ENCODE measurements at regions not wholly inside any gene's neighbourhood (a gene's known extent, or its start where the extent isn't known, plus 50 kb on each side); places are given as distances from the start of the nearest gene placed in this dataset.

DNA sequence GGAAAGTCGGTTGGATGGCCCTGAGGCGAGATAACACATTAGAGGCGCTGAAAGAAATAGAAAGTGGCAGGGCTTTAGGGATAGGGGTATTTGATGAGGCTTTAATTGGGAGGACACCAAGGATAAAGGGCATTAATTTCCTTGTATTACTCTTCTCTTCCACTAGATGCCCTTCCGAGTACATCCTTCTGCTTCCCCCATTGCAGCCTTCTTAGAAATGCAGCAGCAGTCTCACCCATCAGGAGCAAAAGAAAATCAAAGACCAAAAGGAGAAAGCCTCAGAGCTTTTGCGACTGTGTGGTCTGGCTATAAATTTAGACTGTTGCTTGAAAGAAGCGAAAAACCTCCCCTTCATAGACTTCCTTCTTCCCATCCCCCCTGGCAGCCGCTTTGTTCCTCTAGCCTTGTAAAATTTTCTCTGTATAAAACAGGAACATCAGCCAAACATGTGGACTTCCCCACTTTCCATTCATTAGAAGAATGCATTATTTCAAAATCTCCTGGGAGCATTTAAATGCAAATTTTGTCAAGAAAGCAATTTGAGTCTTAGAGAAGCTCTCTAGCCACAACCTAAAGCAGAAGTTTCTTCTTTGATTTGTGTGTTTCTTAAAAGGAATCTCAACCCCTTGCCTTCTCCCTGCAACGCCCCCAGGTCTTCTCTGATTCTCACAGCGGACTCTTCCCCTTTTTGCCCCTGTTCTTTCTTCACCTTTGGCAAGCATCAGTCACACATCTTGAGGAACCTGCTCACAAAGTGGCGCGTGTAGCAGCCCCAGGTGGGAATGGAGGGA is 76.6 kb downstream of the NDUFS5 start (continued):
- no peak for TF ChIP-seq HDAC6 (IDR thresholded peaks at IDR 0.05; ENCODE audit: unreplicated experiment)
- TF ChIP-seq FOXK2 (IDR thresholded peaks at IDR 0.05): no peak
- no peak for TF ChIP-seq STAT1 (conservative IDR thresholded peaks at IDR 0.05)
- TF ChIP-seq ATF7 (IDR thresholded peaks at IDR 0.05; ENCODE audit: low read depth): peak; percentile 35; the same call in 1 of the 2 replicates
- TF ChIP-seq TAF1 (IDR thresholded peaks at IDR 0.05; ENCODE audit: borderline replicate concordance, low read depth, low read length): no peak
- TF ChIP-seq NFXL1 (IDR thresholded peaks at IDR 0.05; ENCODE audit: borderline replicate concordance): no peak
- no peak for TF ChIP-seq CHD4 (IDR thresholded peaks at IDR 0.05)
- no peak for TF ChIP-seq IRF4 (IDR thresholded peaks at IDR 0.05; ENCODE audit: low read depth, low read length)
- TF ChIP-seq SMAD5 (IDR thresholded peaks at IDR 0.05; ENCODE audit: low read depth): no peak
- TF ChIP-seq, protein P1, sequence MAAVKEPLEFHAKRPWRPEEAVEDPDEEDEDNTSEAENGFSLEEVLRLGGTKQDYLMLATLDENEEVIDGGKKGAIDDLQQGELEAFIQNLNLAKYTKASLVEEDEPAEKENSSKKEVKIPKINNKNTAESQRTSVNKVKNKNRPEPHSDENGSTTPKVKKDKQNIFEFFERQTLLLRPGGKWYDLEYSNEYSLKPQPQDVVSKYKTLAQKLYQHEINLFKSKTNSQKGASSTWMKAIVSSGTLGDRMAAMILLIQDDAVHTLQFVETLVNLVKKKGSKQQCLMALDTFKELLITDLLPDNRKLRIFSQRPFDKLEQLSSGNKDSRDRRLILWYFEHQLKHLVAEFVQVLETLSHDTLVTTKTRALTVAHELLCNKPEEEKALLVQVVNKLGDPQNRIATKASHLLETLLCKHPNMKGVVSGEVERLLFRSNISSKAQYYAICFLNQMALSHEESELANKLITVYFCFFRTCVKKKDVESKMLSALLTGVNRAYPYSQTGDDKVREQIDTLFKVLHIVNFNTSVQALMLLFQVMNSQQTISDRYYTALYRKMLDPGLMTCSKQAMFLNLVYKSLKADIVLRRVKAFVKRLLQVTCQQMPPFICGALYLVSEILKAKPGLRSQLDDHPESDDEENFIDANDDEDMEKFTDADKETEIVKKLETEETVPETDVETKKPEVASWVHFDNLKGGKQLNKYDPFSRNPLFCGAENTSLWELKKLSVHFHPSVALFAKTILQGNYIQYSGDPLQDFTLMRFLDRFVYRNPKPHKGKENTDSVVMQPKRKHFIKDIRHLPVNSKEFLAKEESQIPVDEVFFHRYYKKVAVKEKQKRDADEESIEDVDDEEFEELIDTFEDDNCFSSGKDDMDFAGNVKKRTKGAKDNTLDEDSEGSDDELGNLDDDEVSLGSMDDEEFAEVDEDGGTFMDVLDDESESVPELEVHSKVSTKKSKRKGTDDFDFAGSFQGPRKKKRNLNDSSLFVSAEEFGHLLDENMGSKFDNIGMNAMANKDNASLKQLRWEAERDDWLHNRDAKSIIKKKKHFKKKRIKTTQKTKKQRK (IDR thresholded peaks at IDR 0.05; ENCODE audit: low read depth, low read length): no peak
- TF ChIP-seq, protein P2, sequence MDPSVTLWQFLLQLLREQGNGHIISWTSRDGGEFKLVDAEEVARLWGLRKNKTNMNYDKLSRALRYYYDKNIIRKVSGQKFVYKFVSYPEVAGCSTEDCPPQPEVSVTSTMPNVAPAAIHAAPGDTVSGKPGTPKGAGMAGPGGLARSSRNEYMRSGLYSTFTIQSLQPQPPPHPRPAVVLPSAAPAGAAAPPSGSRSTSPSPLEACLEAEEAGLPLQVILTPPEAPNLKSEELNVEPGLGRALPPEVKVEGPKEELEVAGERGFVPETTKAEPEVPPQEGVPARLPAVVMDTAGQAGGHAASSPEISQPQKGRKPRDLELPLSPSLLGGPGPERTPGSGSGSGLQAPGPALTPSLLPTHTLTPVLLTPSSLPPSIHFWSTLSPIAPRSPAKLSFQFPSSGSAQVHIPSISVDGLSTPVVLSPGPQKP (IDR thresholded peaks at IDR 0.05; ENCODE audit: low read depth, low read length): no peak
- TF ChIP-seq POLR2A (IDR thresholded peaks at IDR 0.05; ENCODE audit: low read depth, low read length): no peak
- TF ChIP-seq BCL11A (IDR thresholded peaks at IDR 0.05; ENCODE audit: low read depth, low read length): no peak
- TF ChIP-seq SIX5 (IDR thresholded peaks at IDR 0.05; ENCODE audit: low read depth, low read length, severe bottlenecking): no peak
- no peak for TF ChIP-seq MYB (IDR thresholded peaks at IDR 0.05; ENCODE audit: borderline replicate concordance, low read depth, low read length)
- peak; percentile 55; the same call in 1 of the 2 replicates for TF ChIP-seq RCOR1 (conservative IDR thresholded peaks at IDR 0.05; ENCODE audit: low read depth, low read length)
- TF ChIP-seq, protein P3, sequence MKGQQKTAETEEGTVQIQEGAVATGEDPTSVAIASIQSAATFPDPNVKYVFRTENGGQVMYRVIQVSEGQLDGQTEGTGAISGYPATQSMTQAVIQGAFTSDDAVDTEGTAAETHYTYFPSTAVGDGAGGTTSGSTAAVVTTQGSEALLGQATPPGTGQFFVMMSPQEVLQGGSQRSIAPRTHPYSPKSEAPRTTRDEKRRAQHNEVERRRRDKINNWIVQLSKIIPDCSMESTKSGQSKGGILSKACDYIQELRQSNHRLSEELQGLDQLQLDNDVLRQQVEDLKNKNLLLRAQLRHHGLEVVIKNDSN (IDR thresholded peaks at IDR 0.05; ENCODE audit: borderline replicate concordance, extremely low read length, insufficient read depth, low read depth, low read length): no peak
- TF ChIP-seq, protein P4, sequence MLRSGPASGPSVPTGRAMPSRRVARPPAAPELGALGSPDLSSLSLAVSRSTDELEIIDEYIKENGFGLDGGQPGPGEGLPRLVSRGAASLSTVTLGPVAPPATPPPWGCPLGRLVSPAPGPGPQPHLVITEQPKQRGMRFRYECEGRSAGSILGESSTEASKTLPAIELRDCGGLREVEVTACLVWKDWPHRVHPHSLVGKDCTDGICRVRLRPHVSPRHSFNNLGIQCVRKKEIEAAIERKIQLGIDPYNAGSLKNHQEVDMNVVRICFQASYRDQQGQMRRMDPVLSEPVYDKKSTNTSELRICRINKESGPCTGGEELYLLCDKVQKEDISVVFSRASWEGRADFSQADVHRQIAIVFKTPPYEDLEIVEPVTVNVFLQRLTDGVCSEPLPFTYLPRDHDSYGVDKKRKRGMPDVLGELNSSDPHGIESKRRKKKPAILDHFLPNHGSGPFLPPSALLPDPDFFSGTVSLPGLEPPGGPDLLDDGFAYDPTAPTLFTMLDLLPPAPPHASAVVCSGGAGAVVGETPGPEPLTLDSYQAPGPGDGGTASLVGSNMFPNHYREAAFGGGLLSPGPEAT (IDR thresholded peaks at IDR 0.05; ENCODE audit: low read depth): peak; percentile 89
- no peak for TF ChIP-seq YBX1 (IDR thresholded peaks at IDR 0.05)
- TF ChIP-seq RFX5 (IDR thresholded peaks at IDR 0.05; ENCODE audit: low read depth, low read length): no peak
- no peak for TF ChIP-seq JUND (IDR thresholded peaks at IDR 0.05; ENCODE audit: low read depth, low read length)
- no peak for TF ChIP-seq ZNF384 (IDR thresholded peaks at IDR 0.05; ENCODE audit: borderline replicate concordance, low read depth, low read length)
- TF ChIP-seq PAX5 (IDR thresholded peaks at IDR 0.05; ENCODE audit: borderline replicate concordance, low read depth, low read length): no peak
- TF ChIP-seq ZZZ3 (IDR thresholded peaks at IDR 0.05; ENCODE audit: control insufficient read depth, insufficient read length, low read depth): no peak
- no peak; a peak in 1 of 4 replicates for TF ChIP-seq EP300 (IDR thresholded peaks at IDR 0.05; ENCODE audit: borderline replicate concordance in 1 of 2, control insufficient read depth in 1 of 2, low read depth in 2 of 2, low read length in 2 of 2)
- TF ChIP-seq ZSCAN29 (IDR thresholded peaks at IDR 0.05): no peak

All from GM12878 (cell line).